GM10248 (cell line): ENCODE measurements at regions not wholly inside any gene's neighbourhood (a gene's known extent, or its start where the extent isn't known, plus 50 kb on each side); places are given as distances from the start of the nearest gene placed in this dataset.
A peak's percentile ranks its signal among the peaks of the same experiment; 100 is the strongest.

Experiments used
- CTCF ChIA-PET: fragments of 300-600 bp; sonication (Branson Sonifier 250); formaldehyde crosslinking; extraction: SDS; loops from one replicate; lab custom pipeline; 2021; ENCODE audit warnings: antibody characterized with exemption; lab: Yijun Ruan, JAX
- POLR2A ChIA-PET: fragments of 350-650 bp; sonication (Branson Sonifier 250); formaldehyde crosslinking; extraction: SDS; loops from one replicate; lab custom pipeline; 2020; ENCODE audit warnings: antibody characterized with exemption; lab: Yijun Ruan, JAX
- DNase-seq: peaks from one replicate; pipeline ENCODE4 v3.0.0; 2012; ENCODE audit errors: extremely low spot score
- TF ChIP-seq, protein P1 (sequence below): IDR thresholded peaks from 2 replicates; pipeline ENCODE4 v1.5.1; 2012; ENCODE audit warnings: mild to moderate bottlenecking, low read depth; ENCODE audit errors: extremely low read depth, missing control alignments, control extremely low read depth

DNA sequence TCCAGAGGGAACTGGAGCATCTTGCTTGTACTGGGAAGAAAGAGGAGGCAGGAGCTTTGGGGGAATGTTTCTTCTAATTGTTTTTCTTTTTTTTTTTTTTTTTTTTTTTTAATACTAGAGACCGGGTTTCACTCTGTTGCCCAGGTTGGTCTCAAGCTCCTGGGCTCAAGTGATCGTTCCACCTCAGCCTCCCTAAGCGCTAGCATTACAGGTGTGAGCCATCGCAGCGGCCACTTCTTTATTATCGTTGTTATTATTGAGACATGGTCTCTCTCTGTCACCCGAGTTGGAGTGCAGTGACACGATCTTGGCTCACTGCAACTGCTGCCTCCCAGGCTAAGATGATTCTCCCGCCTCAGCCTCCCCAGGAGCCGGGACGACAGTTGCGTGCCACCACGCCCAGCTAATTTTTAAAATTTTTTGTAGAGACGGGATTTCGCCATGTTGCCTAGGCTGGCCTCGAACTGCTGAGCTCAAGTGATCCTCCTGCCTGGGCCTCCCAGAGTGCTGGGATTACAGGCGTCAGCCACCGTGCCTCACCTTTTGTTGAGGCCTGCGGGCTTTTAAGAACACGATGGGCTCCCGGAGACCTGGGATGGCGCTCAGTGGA, 137.3 kb upstream of the GSE1 start:
- POLR2A ChIA-PET: no interaction called here
- no peak for DNase-seq
- CTCF ChIA-PET: interaction anchor here (1.5 kb wide), 1 partner anchor 8 kb away, joined by 5 read pairs; no protein-coding TSS in a partner anchor
- TF ChIP-seq, protein P1, sequence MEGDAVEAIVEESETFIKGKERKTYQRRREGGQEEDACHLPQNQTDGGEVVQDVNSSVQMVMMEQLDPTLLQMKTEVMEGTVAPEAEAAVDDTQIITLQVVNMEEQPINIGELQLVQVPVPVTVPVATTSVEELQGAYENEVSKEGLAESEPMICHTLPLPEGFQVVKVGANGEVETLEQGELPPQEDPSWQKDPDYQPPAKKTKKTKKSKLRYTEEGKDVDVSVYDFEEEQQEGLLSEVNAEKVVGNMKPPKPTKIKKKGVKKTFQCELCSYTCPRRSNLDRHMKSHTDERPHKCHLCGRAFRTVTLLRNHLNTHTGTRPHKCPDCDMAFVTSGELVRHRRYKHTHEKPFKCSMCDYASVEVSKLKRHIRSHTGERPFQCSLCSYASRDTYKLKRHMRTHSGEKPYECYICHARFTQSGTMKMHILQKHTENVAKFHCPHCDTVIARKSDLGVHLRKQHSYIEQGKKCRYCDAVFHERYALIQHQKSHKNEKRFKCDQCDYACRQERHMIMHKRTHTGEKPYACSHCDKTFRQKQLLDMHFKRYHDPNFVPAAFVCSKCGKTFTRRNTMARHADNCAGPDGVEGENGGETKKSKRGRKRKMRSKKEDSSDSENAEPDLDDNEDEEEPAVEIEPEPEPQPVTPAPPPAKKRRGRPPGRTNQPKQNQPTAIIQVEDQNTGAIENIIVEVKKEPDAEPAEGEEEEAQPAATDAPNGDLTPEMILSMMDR: no peak

DNA sequence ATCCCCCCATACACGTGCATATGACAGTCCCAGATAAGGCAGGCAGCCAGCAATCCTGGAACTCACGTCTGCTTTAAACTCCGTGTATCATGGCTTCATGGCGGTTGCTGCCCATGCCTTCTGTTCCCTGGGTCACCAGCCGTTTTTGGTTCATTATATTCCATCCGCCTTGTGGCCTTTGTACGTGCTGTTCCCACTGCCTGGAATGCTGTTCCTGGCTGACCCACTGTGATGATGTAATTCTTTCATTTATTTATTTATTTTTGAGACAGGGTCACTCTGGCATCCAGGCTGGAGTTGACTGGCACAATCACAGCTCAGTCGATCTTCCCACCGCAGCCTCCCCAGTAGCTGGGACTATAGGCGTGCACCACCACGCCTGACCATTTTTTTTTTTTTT, 136.7 kb upstream of the GSE1 start:
- ChIA-PET CTCF (interaction anchor here (1.5 kb wide), 1 partner anchor 8 kb away, joined by 5 read pairs; no protein-coding TSS in a partner anchor), POLR2A (interaction anchor here (0.6 kb wide), 1 partner anchor 243 kb away, joined by 5 read pairs; no protein-coding TSS in a partner anchor)
- TF ChIP-seq, protein P1: no peak
- DNase-seq: no peak

- ChIA-PET POLR2A (no interaction called here), CTCF (interaction anchor here (1.0 to 1.6 kb wide), 3 partner anchors 52 to 84 kb away, joined by 3 to 4 read pairs (median 3); no protein-coding TSS in a partner anchor)
- no peak for DNase-seq
- TF ChIP-seq, protein P1: no peak
Measured at GRCh38 chr16:85477801-85478363, 135.2 kb upstream of the GSE1 start.

DNA sequence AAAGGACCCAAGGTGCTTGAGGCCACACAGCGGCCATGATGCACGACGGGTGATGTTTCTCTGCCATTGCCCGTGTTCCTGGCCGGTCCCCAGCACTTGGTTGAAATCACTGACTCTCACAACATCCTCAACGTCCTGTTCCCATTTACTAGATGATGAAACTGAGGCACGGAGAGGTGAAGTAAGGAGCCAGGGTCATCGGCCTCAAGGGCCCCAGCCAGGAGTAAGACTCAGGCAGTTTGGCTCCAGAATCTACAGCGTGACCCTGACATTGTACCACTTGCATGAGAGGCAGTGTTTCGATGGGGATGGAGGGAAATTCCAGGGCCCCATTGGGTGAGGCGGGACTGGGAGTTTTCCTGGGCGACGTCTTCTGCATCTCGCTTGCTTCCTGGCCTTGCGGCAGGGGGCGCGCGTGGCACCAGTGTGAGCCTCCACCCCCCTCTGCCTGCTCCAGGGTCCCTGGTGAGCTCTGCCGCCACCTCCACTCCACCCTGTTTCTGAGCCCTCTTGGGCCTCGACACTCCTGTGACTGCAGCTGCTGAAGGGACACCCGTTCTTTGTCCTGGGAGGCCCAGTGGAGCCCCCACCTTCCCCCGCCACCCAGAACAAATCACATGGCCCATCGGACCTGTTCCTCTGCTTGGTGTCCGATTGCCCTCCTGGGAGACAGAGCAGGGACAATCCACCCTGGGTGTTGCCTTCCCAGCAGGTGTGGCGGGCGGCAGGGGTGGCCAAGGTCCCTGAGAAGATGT, 133.0 kb upstream of the GSE1 start:
- CTCF ChIA-PET: interaction anchor here (0.8 to 2.8 kb wide), 10 partner anchors 9 to 136 kb away, joined by 3 to 9 read pairs (median 3); no protein-coding TSS in a partner anchor
- POLR2A ChIA-PET: no interaction called here
- DNase-seq: peak; percentile 86
- TF ChIP-seq, protein P1: peak; percentile 37

GRCh38 chr16:85480727-85481101, 132.4 kb upstream of the GSE1 start:
- POLR2A ChIA-PET: no interaction called here
- no peak for DNase-seq
- CTCF ChIA-PET: interaction anchor here (1.0 to 2.8 kb wide), 6 partner anchors 11 to 135 kb away, joined by 3 to 9 read pairs (median 4); no protein-coding TSS in a partner anchor
- TF ChIP-seq, protein P1: no peak

GRCh38 chr16:85481206-85481605, 131.9 kb upstream of the GSE1 start:
- ChIA-PET CTCF (interaction anchor here (1.0 to 2.8 kb wide), 5 partner anchors 10 to 135 kb away, joined by 3 to 9 read pairs (median 6); no protein-coding TSS in a partner anchor), POLR2A (no interaction called here)
- DNase-seq: no peak
- TF ChIP-seq, protein P1: no peak
